HCT116 (cell line): ENCODE measurements at regions not wholly inside any gene's neighbourhood (a gene's known extent, or its start where the extent isn't known, plus 50 kb on each side); places are given as distances from the start of the nearest gene placed in this dataset.

Source experiments
- POLR2A ChIP-seq: IDR thresholded peaks from 2 replicates; pipeline ENCODE4 v1.7.0; 2011; ENCODE audit warnings: borderline replicate concordance; ENCODE audit not compliant: insufficient read depth, insufficient read length; ENCODE audit errors: extremely low read depth
- TF ChIP-seq, protein P1 (sequence below), 3 experiments: fragments of 200-600 bp in 1 of 3; sonication (generic) in 1 of 3; IDR thresholded peaks in 2 of 3; conservative IDR thresholded peaks in 1 of 3; 2 replicates each; pipeline ENCODE4 v1.5.1; 2012 to 2017; ENCODE audit warnings: low read depth in 2 of 3, low read length in 2 of 3, antibody characterized with exemption in 1 of 3, borderline replicate concordance in 1 of 3, control low read depth in 1 of 3, mild to moderate bottlenecking in 1 of 3, mixed read lengths in 1 of 3, mixed run types in 1 of 3, moderate library complexity in 1 of 3; ENCODE audit not compliant: insufficient read depth in 1 of 3

DNA sequence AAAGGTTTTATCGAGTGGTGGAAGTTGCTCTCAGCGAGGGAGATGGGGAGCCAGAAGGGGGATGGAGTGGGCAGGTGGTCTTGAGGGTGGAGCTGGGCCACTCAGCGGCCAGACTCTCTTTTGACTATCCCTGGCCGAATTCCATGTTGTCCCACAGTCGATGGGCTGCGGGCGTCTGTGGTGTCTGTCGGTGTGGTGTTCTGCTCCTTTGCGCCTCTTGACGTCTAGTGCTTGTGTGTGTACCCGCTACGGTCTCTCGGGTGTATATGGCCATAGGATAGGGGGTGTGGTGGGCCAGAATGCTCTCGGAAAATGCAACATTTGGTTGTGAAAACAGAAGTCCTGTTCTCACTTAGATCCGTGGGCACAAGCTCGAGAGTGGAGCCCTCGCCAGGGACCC, 297.0 kb downstream of the CGGBP1 start:
- TF ChIP-seq, protein P1, sequence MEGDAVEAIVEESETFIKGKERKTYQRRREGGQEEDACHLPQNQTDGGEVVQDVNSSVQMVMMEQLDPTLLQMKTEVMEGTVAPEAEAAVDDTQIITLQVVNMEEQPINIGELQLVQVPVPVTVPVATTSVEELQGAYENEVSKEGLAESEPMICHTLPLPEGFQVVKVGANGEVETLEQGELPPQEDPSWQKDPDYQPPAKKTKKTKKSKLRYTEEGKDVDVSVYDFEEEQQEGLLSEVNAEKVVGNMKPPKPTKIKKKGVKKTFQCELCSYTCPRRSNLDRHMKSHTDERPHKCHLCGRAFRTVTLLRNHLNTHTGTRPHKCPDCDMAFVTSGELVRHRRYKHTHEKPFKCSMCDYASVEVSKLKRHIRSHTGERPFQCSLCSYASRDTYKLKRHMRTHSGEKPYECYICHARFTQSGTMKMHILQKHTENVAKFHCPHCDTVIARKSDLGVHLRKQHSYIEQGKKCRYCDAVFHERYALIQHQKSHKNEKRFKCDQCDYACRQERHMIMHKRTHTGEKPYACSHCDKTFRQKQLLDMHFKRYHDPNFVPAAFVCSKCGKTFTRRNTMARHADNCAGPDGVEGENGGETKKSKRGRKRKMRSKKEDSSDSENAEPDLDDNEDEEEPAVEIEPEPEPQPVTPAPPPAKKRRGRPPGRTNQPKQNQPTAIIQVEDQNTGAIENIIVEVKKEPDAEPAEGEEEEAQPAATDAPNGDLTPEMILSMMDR (IDR thresholded peaks at IDR 0.05 in 2 of 3, conservative IDR thresholded peaks at IDR 0.05 in 1 of 3; ENCODE audit: borderline replicate concordance in 1 of 3, insufficient read depth in 1 of 3, low read depth in 2 of 3, low read length in 2 of 3) = no peak
- no peak for TF ChIP-seq POLR2A
